ENCODE measurements at regions not wholly inside any gene's neighbourhood (a gene's known extent, or its start where the extent isn't known, plus 50 kb on each side); places are given as distances from the start of the nearest gene placed in this dataset.
"Not testable (repeated sequence)": the region's sequence is repeated elsewhere in the genome, so short reads cannot be mapped to it uniquely, and the experiment has no call there.

- no peak for DNase-seq (ENCODE audit: low read depth in 1 of 2, low spot score in 1 of 2)
Measured at GRCh38 chr3:27779176-27779575, 57.1 kb upstream of the EOMES start.

- no peak for DNase-seq (ENCODE audit: low read depth in 1 of 2, low spot score in 1 of 2)
Measured at GRCh38 chr3:27789420-27789819, 67.3 kb upstream of the EOMES start.

DNA sequence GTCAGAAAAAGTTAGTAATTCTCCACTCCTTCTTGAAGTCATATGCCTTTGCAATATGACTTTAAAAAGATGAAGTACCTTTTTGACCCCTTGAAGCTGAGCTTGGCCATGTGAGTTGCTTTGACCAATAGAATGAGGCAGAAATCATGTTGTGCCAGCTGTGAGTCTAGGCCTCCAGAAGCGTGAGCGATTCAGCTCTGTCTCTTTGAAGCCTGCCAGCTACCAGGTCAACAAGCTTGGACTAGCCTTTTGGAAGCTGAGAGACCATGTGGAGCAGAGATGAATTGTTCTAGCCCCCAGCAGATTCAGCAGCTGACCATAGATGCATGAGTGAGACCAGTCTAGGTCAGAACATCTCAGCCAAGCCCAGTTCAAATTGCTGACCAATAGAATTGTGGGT, 69.8 kb upstream of the EOMES start:
- no peak for DNase-seq (ENCODE audit: low read depth in 1 of 2, low spot score in 1 of 2)

DNA sequence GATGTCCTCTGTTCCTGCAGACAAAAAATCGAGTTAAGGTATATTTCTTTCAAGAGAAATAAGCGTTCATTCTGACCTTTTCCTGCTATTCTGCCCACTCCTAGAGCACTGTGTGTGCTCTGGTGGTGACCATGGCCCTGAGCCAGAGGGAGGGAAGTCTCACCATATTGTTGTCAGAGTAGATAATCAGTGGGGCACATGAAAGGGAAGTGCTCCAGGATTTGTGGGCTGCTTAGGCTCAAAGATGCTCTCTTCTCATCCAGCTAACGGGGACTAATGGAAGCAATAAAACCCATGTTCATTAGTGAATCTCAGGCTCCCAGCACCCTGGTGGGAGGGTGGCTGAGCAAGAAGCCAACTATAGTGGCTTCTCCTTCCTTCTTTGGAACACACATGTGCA, 70.7 kb upstream of the EOMES start:
- no peak for DNase-seq (ENCODE audit: low read depth in 1 of 2, low spot score in 1 of 2)

GRCh38 chr3:27794211-27794610, 72.1 kb upstream of the EOMES start:
- no peak for DNase-seq (ENCODE audit: low read depth in 1 of 2, low spot score in 1 of 2)

DNA sequence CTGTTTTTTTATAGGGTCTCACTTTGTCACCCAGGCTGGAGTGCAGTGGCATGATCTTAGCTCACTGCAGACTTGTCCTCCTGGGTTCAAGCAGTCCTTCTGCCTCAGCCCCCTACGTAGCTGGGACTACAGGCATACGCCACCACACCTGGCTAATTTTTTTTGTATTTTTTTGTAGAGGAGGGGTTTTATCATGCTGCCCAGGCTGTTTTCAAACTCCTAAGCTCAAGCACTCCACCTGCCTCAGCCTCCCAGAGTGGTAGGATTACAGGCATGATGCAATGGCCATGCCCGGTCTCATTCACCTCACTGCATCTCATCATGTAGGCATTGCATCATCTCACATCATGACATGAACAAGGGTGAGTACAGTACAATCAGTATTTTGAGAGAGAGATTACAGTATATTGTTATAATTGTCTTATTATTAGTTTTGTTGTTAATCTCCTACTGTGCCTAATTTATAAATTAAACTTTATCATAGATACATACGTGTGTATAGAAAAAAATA, 74.3 kb upstream of the EOMES start:
- DNase-seq (ENCODE audit: low read depth in 1 of 2, low spot score in 1 of 2), result no peak

DNA sequence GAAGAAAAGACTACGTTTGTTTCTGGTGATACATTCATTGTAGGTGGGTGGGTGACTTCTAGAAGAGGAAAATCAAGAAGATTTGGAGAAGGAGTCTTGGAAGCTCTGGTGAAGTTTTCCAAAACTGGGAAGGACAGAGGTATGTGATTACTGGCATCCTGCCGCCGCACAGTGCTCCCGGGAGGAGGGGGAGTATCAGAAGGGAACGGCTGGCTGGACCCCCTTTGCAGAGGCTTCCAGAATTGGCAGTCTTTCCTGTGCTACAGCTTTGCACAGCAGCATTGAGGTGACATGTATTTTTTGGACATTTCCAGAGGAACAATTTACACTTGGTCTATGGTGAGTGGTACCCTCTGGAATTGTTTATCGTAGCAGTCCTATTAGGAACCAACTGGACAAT, 75.7 kb upstream of the EOMES start:
- DNase-seq (ENCODE audit: low read depth in 1 of 2, low spot score in 1 of 2), result no peak

DNA sequence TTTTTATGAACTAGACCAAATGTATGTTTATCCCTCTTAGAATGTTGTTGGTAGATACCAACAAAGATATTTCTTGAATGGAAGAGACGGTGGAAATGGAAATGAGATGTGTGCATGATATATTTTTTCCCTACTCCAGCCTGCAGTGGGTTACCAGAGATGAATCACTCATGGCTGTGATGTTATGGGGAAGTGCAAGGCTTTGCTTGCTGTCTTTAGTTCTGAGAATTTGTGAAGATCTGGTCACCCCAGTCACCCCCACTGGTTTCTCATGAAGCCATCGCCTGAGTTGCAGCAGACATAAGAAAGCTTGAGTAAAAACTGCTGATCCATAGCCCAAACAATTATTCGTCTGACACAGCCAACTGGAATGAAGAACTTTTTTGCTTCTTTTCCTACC, 78.1 kb upstream of the EOMES start:
- DNase-seq (ENCODE audit: low read depth in 1 of 2, low spot score in 1 of 2), result no peak

- DNase-seq (ENCODE audit: low read depth in 1 of 2, low spot score in 1 of 2), result no peak
Measured at GRCh38 chr3:27802425-27802824, 80.3 kb upstream of the EOMES start.

GRCh38 chr3:27802849-27803248, 80.7 kb upstream of the EOMES start:
- DNase-seq (ENCODE audit: low read depth in 1 of 2, low spot score in 1 of 2), result no peak

DNA sequence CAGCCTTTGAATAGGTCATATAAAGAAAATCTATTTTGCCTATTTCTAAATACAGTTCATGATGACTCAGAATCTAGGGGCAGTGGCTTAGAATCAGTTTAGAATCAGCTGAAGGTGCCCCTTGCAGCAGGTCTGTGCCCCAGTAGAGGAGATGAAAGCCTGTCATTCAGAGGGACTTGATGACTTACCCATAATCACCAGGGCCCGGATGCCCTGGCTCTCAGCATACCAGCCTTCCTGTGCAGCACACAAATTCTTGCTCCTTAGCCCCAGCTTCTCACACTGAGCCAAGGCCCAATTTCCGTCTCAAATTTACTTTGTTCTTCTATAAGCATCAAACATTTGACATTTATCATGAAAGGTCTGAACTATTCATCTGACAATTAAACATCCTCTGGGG, 83.2 kb upstream of the EOMES start:
- no peak for DNase-seq (ENCODE audit: low read depth in 1 of 2, low spot score in 1 of 2)

DNA sequence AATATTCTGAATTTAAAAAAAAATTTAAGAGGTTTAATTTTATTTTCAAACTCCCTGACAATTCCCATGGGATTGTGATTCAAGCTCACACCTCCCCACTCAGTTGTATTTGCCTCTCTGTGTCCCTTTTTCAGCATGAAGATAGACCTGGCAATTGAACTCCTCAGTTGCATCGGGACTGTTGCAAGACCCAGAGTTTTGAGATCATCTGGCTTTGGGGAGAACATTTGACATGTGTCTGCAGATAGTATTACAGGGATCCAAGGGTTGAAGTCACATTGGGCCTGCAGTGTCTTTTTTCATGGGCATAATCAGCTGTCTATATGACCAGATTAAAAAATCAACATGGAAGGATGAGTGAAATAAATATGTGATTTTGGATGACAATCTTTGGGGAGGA, 91.1 kb upstream of the EOMES start:
- no peak for DNase-seq (ENCODE audit: low read depth in 1 of 2, low spot score in 1 of 2)

- DNase-seq (ENCODE audit: low read depth in 1 of 2, low spot score in 1 of 2), result not testable (repeated sequence)
Measured at GRCh38 chr3:27821609-27822008, 99.5 kb upstream of the EOMES start.

DNA sequence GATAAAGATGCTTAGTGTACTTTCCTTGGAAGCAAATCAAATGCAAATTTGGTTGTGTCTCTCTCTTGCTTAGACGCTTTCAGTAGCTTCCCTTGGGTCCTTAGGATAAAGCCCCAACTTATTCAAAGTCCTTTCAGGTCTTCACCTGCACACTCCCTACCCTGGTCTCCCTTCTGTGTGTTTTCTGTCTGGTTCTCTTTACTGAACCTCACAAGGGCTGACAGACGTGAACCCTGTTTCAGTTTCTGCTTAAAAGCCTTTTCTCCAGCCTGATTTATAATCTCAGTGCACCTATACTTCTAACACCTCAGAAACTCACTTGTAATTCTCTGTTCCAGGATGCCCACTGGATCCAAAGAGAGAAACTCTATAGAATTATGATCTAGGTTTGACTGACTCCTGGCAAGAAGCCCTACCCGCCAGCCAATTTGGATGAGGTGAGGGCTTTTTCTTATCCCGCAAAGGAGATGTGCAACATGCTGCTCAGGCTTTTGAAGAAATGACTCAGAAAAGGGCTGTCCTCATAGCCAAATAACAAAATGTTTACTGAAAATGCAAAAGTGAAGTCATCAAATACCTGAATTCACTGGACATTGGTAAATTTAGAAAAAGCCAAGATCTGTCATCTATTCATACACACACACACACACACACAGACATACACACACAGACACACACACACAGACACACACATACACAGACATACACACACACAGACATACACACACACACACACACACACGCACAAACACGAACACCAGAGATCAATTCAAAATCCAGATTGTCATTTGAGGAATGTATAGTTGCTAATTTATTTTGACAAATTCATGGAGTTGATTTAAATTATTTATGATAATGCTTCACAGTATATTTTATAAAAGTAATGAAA, 102.4 kb upstream of the EOMES start:
- DNase-seq (ENCODE audit: low read depth in 1 of 2, low spot score in 1 of 2), result no peak

DNA sequence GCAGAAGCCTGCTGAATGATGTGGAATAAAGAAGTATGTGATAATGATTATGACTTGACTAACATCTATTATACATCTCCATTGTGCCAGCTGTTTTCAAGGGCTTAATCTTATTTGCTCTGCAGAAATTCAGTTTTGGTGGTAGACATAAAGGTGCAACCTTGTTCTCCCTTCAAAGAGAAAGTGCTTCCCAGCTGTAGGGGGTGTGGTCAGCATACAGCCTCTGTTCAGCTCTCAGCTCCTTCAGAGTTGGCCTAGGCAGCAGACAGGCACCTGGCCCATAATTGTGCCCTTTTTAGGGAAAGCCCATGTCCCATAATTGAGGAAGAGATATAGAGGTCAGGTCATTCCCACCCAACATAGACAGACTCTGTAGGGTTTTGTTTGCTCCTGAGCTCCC, 104.3 kb upstream of the EOMES start:
- DNase-seq (ENCODE audit: low read depth in 1 of 2, low spot score in 1 of 2), result no peak

DNA sequence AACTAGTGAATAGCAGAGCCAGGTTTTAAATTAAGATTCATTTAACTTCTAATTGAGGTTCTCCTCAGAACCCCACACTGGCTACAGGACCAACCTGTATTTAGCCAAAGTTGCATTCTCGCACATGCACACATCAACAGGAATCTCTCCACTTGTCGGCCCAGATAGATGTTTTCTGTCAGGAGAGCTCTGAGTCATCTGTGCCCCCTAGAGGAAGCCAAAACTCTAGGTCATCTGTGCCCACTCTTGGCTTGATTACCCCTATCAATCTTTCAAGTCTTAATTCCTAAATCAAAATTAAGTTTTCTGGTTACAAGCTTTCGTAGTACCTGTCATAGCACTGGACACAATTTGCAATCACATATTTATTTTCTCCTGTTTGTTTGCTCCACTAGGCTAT, 104.9 kb upstream of the EOMES start:
- no peak for DNase-seq (ENCODE audit: low read depth in 1 of 2, low spot score in 1 of 2)

DNA sequence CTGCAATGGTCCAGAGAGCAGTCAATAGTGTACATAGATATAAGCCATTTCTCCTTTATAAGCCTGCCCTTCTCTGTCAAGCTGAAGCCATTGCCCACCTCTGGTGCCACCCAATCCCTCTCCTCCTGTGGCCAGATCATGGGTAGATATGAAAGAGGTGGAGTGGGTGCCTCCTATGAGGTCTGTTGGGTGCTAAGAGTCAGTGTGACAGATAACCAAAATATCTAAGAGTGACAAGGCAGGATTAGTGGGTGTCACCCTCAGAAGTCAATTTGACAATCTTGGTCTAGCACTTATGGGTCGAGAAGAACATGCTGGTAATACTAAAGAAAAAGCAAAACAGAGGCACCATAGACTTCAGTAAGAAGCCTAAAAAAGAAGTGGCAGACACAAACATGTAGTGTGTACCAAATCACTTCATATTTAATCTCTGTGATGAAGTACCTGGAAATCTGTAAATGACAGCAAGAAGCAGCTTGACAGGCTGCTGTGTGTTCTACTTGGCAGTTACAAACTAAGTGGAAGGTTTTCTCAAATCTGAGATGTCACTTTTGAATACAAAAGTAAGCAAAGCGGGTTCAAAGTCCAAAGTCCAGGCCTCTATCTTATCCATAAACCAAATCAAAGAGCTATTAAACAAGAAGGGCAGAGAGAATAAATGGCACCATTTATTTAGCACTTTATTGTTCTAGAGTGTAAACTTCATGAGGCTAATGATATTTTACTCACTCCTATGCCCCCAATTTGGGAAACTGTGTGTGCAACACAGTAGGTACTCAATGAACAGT, 118.9 kb upstream of the EOMES start:
- no peak for DNase-seq (ENCODE audit: low read depth in 1 of 2, low spot score in 1 of 2)

GRCh38 chr3:27844052-27844675, 122.0 kb upstream of the EOMES start:
- no peak for DNase-seq (ENCODE audit: low read depth in 1 of 2, low spot score in 1 of 2)

DNA sequence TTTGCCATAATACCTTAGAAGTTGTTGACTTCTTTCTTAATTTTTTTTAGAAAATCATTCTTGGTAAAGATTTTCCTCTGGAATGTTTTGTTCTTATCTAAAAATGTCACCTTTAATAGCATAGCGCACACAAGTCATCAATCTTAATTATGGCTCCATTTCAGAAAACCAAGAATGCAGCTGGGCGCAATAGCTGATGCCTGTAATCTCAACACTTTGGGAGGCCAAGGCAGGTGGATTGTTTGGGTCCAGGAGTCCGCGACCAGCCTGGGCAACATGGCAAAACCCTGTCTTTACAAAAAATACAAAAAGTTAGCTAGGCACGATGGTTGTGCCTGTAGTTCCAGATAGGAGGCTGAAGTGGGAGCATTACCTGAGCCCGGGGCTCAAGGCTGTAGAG, 125.6 kb upstream of the EOMES start:
- no peak for DNase-seq (ENCODE audit: low read depth in 1 of 2, low spot score in 1 of 2)

GRCh38 chr3:27848826-27849225, 126.7 kb upstream of the EOMES start:
- no peak for DNase-seq (ENCODE audit: low read depth in 1 of 2, low spot score in 1 of 2)

GRCh38 chr3:27859821-27860220, 137.7 kb upstream of the EOMES start:
- DNase-seq (ENCODE audit: low read depth in 1 of 2, low spot score in 1 of 2), result no peak
